Esophagus squamous epithelium (tissue), 5 donors: ENCODE measurements at regions not wholly inside any gene's neighbourhood (a gene's known extent, or its start where the extent isn't known, plus 50 kb on each side); places are given as distances from the start of the nearest gene placed in this dataset.
"Not testable (repeated sequence)": the region's sequence is repeated elsewhere in the genome, so short reads cannot be mapped to it uniquely, and the experiment has no call there.

Source experiments
- DNase-seq: peaks from one replicate; lab custom pipeline; 2025; lab: John Stamatoyannopoulos, UW
- H3K27ac ChIP-seq, 4 donors: fragments of 200-600 bp; sonication (generic); one replicate each; pipeline ENCODE4 v1.5.1; 2016 to 2019; ENCODE audit warnings: mild to moderate bottlenecking in 1 of 4
- H3K27me3 ChIP-seq, 4 donors: fragments of 200-600 bp; sonication (generic); 1 replicate in 3 of 4; 2 replicates in 1 of 4; pipeline versions ENCODE4 v1.5.1 to v1.6.0; 2017 to 2021; ENCODE audit warnings: antibody characterized with exemption in 1 of 4
- H3K36me3 ChIP-seq, 3 donors: fragments of 200-600 bp; sonication (generic); one replicate each; pipeline ENCODE4 v1.5.1; 2016 to 2019
- H3K4me1 ChIP-seq, 3 donors: fragments of 200-600 bp; sonication (generic); one replicate each; pipeline ENCODE4 v1.5.1; 2017 to 2019
- H3K4me3 ChIP-seq, 4 donors: fragments of 200-600 bp; sonication (generic); 1 replicate in 3 of 4; 2 replicates in 1 of 4; pipeline ENCODE4 v1.5.1; 2016 to 2019; ENCODE audit warnings: mild to moderate bottlenecking in 2 of 4, moderate library complexity in 1 of 4
- H3K9me3 ChIP-seq, 3 donors: fragments of 200-600 bp; sonication (generic); one replicate each; pipeline ENCODE4 v1.5.1; 2016 to 2019
- CTCF ChIP-seq, 6 experiments: fragments of 450-650 bp in 4 of 6; fragments of 200-600 bp in 2 of 6; sonication (generic) in 2 of 6; IDR thresholded peaks; one replicate each; pipeline ENCODE4 v1.5.1; 2016 to 2019; ENCODE audit warnings: antibody characterized with exemption in 6 of 6, mild to moderate bottlenecking in 4 of 6, moderate library complexity in 4 of 6
- POLR2A ChIP-seq, 4 donors: fragments of 450-650 bp; IDR thresholded peaks; one replicate each; pipeline ENCODE4 v1.6.1; 2017; ENCODE audit warnings: antibody characterized with exemption in 4 of 4, mild to moderate bottlenecking in 4 of 4, moderate library complexity in 3 of 4
- WGBS, 2 donors: methylation state at CpG; one replicate each; pipeline ENCODE4 v1.1.5; 2018; 5-methylcytosine and 5-hydroxymethylcytosine counted together
- intact Hi-C: fragments of 100-400 bp; cut with DNase I; formaldehyde crosslinking; loops from one replicate; pipeline ENCODE4 v1.15.0; 2022
- donor health status: DM: yes; HTN: yes; CAD: no.

DNA sequence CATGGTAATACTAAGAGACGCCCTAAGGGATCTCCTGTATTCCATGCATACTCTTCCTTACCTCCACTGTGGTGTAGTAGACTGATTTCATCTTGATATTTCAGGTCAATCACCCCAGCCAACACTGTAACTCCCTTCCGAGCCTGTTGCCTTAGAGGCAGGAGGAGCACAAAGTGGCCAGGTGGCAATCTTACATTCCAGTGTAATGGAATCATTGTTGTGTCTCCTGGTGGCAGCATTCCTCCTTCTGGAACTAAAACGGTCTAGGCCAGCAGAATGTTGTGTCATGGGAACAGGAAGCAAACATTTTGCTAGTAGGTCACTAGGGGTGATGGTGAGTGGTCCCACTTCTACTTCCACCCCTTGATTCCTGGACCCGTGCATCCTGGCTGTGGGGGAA lies 405.7 kb upstream of the SLC10A2 start:
- H3K4me1 ChIP-seq, result no peaks in the 10 kb centered on the region
- WGBS, 2 donors, result 59 to 67% methylated on average over 4 of the region's 4 CpGs
- no peak overlapping the region for H3K27ac ChIP-seq
- no peaks in the 10 kb centered on the region for H3K27me3 ChIP-seq
- TF ChIP-seq CTCF (IDR thresholded peaks at IDR 0.05) (no peak), POLR2A (IDR thresholded peaks at IDR 0.05) (no peak)
- DNase-seq, result no peak
- no peaks in the 10 kb centered on the region for H3K36me3 ChIP-seq
- no peak overlapping the region for H3K4me3 ChIP-seq
- intact Hi-C loops, result no loop called here
- H3K9me3 ChIP-seq, result no peaks in the 10 kb centered on the region

GRCh38 chr13:103469771-103470170 lies 403.6 kb upstream of the SLC10A2 start:
- Histone ChIP-seq H3K27me3 (no peaks in the 10 kb centered on the region), H3K9me3 (no peaks in the 10 kb centered on the region), H3K4me3 (no peak overlapping the region), H3K27ac (no peak overlapping the region), H3K36me3 (no peaks in the 10 kb centered on the region), H3K4me1 (no peaks in the 10 kb centered on the region)
- intact Hi-C loops, result no loop called here
- DNase-seq, result no peak
- WGBS, 2 donors, result 90 to 94% methylated on average over 1 of the region's 1 CpG
- TF ChIP-seq CTCF (IDR thresholded peaks at IDR 0.05) (no peak), POLR2A (IDR thresholded peaks at IDR 0.05) (no peak)

DNA sequence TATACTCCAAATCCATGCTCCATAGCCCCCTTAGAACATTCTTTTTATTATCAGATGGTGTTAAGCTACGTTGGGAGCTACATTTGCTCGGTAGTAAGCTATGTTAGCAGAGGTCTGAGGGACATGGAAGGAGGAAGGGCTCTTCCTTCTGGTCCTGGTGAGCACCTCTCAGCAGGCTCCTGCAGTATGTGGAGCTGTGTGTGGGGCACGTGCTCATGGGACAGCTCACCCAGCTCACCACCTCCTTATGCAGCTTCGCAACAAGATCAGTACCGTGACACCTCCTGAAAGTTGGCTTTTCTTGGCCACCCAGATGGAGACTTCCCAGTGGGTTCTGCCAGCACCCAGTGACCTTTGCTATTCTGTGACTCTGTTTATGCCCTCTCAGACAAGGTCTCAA lies 400.5 kb upstream of the SLC10A2 start:
- Histone ChIP-seq H3K4me3 (no peak overlapping the region), H3K27ac (no peak overlapping the region), H3K4me1 (no peaks in the 10 kb centered on the region), H3K27me3 (no peaks in the 10 kb centered on the region), H3K36me3 (no peaks in the 10 kb centered on the region), H3K9me3 (no peaks in the 10 kb centered on the region)
- WGBS, 2 donors, result 76 to 79% methylated on average over 5 of the region's 5 CpGs
- intact Hi-C loops, result no loop called here
- TF ChIP-seq POLR2A (IDR thresholded peaks at IDR 0.05), result no peak
- no peak for TF ChIP-seq CTCF (IDR thresholded peaks at IDR 0.05)
- DNase-seq, result no peak

GRCh38 chr13:103460246-103460645 lies 394.0 kb upstream of the SLC10A2 start:
- intact Hi-C loops, DNase-seq, H3K9me3 ChIP-seq, H3K4me1 ChIP-seq, H3K4me3 ChIP-seq, H3K27me3 ChIP-seq, H3K27ac ChIP-seq, H3K36me3 ChIP-seq: not testable (repeated sequence)
- 68 to 73% methylated on average over 2 to 3 of the region's 3 CpGs for WGBS, 2 donors

- H3K4me1 ChIP-seq, H3K36me3 ChIP-seq, H3K27me3 ChIP-seq, H3K4me3 ChIP-seq, H3K27ac ChIP-seq, H3K9me3 ChIP-seq, DNase-seq, intact Hi-C loops: not testable (repeated sequence)
- WGBS, 2 donors, result 91 to 93% methylated on average over 14 of the region's 14 CpGs
Observed at GRCh38 chr13:103457050-103457449, 390.8 kb upstream of the SLC10A2 start.

DNA sequence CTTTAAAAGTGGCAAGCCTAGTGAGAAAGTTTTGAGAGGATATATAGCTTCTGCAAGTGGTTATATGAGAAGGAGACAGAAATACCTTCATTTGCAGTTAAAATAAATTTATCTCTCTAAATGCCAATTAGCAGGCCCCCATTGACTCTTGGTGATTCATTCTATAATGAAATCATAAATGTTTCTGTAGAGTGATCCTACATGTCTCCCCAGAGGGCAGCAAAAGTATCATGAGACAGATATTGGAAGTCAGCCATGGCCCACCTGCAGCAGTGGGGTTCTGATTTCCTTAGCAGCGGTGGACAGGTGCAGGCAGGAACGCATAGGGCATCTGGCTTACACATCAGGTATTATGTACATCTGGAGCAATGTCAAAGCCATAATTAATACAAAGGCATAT lies 385.4 kb upstream of the SLC10A2 start:
- Histone ChIP-seq H3K27ac (no peak overlapping the region), H3K4me3 (no peak overlapping the region), H3K4me1 (no peaks in the 10 kb centered on the region), H3K27me3 (no peaks in the 10 kb centered on the region), H3K36me3 (no peaks in the 10 kb centered on the region), H3K9me3 (no peaks in the 10 kb centered on the region)
- no peak for DNase-seq
- 38 to 46% methylated on average over 2 of the region's 2 CpGs for WGBS, 2 donors
- TF ChIP-seq POLR2A (IDR thresholded peaks at IDR 0.05), result no peak
- TF ChIP-seq CTCF (IDR thresholded peaks at IDR 0.05), result no peak
- intact Hi-C loops, result no loop called here
